ENCODE measurements at regions not wholly inside any gene's neighbourhood (a gene's known extent, or its start where the extent isn't known, plus 50 kb on each side); places are given as distances from the start of the nearest gene placed in this dataset.

DNA sequence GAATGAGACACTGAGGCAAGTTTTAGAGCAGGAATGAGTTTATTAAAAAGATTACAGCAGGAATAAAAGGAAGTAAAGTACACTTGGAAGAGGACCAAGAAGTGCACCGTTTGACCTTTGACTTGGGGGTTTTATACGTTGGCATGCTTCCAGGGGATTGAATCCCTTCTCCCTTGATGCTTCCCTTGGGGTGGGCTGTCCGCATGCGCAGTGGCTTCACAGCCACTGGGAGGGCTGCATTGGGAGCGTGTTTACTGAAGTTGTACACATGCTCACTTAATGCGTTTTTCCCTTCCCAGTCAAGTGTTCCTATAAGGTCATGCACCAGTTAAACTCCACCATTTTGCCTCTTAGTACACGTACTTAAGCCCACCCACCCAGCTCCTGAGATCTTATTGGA, 72.4 kb upstream of the MARK1 start:
- FAIRE-seq (no peak), ATAC-seq (no peak), DNase-seq (ENCODE audit: extremely low read depth in 1 of 4, low spot score in 3 of 4) (no peak)
- Histone ChIP-seq H2AFZ (ENCODE audit: low read depth, low read length) (no peak overlapping the region), H3K4me2 (ENCODE audit: insufficient read depth, low read length) (no peak overlapping the region), H3K4me1 (replicated peaks in 1 of 2; ENCODE audit: control insufficient read depth in 2 of 2, insufficient read depth in 2 of 2, low read length in 2 of 2) (no peaks in the 10 kb centered on the region), H3K9me3 (replicated peaks; ENCODE audit: control insufficient read depth, insufficient read depth, low read depth, low read length) (no peaks in the 10 kb centered on the region), H3K79me2 (ENCODE audit: control insufficient read depth, insufficient read depth, low read length) (no peaks in the 10 kb centered on the region), H3K27me3 (ENCODE audit: control insufficient read depth in 2 of 2, insufficient read depth in 2 of 2, low read length in 2 of 2) (no peaks in the 10 kb centered on the region; a peak in 1 of 5 replicates), H3K4me3 (no peak overlapping the region), H3K9ac (ENCODE audit: insufficient read depth in 1 of 2, low read depth in 2 of 2, low read length in 2 of 2) (no peak overlapping the region), H3K27ac (ENCODE audit: extremely low read depth, low read depth, low read length) (no peak overlapping the region), H4K20me1 (replicated peaks; ENCODE audit: control insufficient read depth, insufficient read depth, low read length) (no peaks in the 10 kb centered on the region), H3K36me3 (ENCODE audit: control insufficient read depth, insufficient read depth, low read length) (no peaks in the 10 kb centered on the region), H3K9me1 (ENCODE audit: control insufficient read depth, insufficient read depth, low read length) (no peaks in the 10 kb centered on the region)
- CTCF ChIA-PET (ENCODE audit: low intra/inter-chr PET ratio), result no interaction called here
- intact Hi-C loops (cut with micrococcal nuclease) (no loop called here), in situ Hi-C loops (cut with MboI) (no loop called here)
- no TSS peak for BruUV-seq (replicated peaks)
- 3% methylated on average over 7 of the region's 7 CpGs for WGBS (ENCODE audit: insufficient coverage, low coverage, missing lambda C conversion rate)
- POLR2A ChIA-PET, result no interaction called here
- TF ChIP-seq NCOA4 (IDR thresholded peaks at IDR 0.05; ENCODE audit: partially characterized antibody), result no peak
- peak; percentile 53 to 61 for TF ChIP-seq NRF1 (conservative IDR thresholded peaks at IDR 0.05 in 1 of 2, IDR thresholded peaks at IDR 0.05 in 1 of 2)
- no peak for TF ChIP-seq HNRNPUL1 (IDR thresholded peaks at IDR 0.05; ENCODE audit: low read length)

DNA sequence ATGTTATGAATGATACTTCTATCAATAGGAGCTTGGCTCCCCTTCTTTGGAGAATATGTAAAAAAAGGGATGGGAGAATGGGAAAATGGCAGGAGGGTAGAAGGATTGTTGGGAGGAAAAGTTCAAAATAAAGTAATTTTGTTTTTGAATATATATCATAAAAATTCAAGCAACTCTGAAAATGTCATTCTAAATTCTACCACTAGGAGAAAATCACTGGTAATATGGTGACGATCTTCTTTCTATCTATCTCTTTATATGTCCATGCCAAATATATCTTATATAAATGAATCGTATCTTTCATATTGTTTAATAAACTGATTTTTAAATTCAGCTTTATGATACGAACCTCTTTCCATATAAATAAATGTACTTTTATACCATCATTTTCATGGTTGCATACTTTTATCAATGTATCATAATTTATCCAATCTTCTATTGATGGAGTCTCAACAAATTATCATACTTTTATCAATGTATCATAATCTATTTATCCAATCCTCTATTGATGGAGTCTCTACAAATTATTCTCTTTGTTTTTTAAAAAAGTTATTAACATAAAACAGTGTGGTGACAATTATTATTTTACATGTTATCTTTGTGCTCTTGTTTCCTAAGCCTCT, 73.7 kb upstream of the MARK1 start:
- no TSS peak for BruUV-seq (replicated peaks)
- H3K9ac ChIP-seq (ENCODE audit: insufficient read depth in 1 of 2, low read depth in 2 of 2, low read length in 2 of 2), result no peak overlapping the region
- H3K27me3 ChIP-seq (ENCODE audit: control insufficient read depth in 2 of 2, insufficient read depth in 2 of 2, low read length in 2 of 2), result no peaks in the 10 kb centered on the region
- intact Hi-C loops (cut with micrococcal nuclease), result no loop called here
- no peaks in the 10 kb centered on the region for H3K36me3 ChIP-seq (ENCODE audit: control insufficient read depth, insufficient read depth, low read length)
- no peaks in the 10 kb centered on the region for H3K4me1 ChIP-seq (replicated peaks in 1 of 2; ENCODE audit: control insufficient read depth in 2 of 2, insufficient read depth in 2 of 2, low read length in 2 of 2)
- DNase-seq (ENCODE audit: extremely low read depth in 1 of 4, low spot score in 3 of 4) (no peak), FAIRE-seq (no peak), ATAC-seq (no peak)
- in situ Hi-C loops (cut with MboI), result no loop called here
- no peaks in the 10 kb centered on the region for H3K9me1 ChIP-seq (ENCODE audit: control insufficient read depth, insufficient read depth, low read length)
- TF ChIP-seq, protein P1, sequence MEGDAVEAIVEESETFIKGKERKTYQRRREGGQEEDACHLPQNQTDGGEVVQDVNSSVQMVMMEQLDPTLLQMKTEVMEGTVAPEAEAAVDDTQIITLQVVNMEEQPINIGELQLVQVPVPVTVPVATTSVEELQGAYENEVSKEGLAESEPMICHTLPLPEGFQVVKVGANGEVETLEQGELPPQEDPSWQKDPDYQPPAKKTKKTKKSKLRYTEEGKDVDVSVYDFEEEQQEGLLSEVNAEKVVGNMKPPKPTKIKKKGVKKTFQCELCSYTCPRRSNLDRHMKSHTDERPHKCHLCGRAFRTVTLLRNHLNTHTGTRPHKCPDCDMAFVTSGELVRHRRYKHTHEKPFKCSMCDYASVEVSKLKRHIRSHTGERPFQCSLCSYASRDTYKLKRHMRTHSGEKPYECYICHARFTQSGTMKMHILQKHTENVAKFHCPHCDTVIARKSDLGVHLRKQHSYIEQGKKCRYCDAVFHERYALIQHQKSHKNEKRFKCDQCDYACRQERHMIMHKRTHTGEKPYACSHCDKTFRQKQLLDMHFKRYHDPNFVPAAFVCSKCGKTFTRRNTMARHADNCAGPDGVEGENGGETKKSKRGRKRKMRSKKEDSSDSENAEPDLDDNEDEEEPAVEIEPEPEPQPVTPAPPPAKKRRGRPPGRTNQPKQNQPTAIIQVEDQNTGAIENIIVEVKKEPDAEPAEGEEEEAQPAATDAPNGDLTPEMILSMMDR (IDR thresholded peaks at IDR 0.05 in 2 of 3, conservative IDR thresholded peaks at IDR 0.05 in 1 of 3; ENCODE audit: insufficient read depth in 2 of 3, low read depth in 1 of 3, low read length in 3 of 3), result peak in 1 of 3 experiments; percentile 26; a peak in 1 of 6 replicates
- TF ChIP-seq, protein P2, sequence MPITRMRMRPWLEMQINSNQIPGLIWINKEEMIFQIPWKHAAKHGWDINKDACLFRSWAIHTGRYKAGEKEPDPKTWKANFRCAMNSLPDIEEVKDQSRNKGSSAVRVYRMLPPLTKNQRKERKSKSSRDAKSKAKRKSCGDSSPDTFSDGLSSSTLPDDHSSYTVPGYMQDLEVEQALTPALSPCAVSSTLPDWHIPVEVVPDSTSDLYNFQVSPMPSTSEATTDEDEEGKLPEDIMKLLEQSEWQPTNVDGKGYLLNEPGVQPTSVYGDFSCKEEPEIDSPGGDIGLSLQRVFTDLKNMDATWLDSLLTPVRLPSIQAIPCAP (CRISPR knock-in tag; IDR thresholded peaks at IDR 0.05; ENCODE audit: borderline replicate concordance), result no peak
- H2AFZ ChIP-seq (ENCODE audit: low read depth, low read length), result no peak overlapping the region
- H3K27ac ChIP-seq (ENCODE audit: extremely low read depth, low read depth, low read length), result no peak overlapping the region
- no peaks in the 10 kb centered on the region for H3K9me3 ChIP-seq (replicated peaks; ENCODE audit: control insufficient read depth, insufficient read depth, low read depth, low read length)
- no peaks in the 10 kb centered on the region for H4K20me1 ChIP-seq (replicated peaks; ENCODE audit: control insufficient read depth, insufficient read depth, low read length)
- H3K79me2 ChIP-seq (ENCODE audit: control insufficient read depth, insufficient read depth, low read length), result no peaks in the 10 kb centered on the region
- no peak overlapping the region for H3K4me3 ChIP-seq
- no peak overlapping the region for H3K4me2 ChIP-seq (ENCODE audit: insufficient read depth, low read length)
- POLR2A ChIA-PET, result no interaction called here
- CTCF ChIA-PET (ENCODE audit: low intra/inter-chr PET ratio), result no interaction called here
- WGBS (ENCODE audit: insufficient coverage, low coverage, missing lambda C conversion rate), result 0% methylated on average over 3 of the region's 3 CpGs

All from K562 (cell line).